Esophagus (tissue), 2 donors: ENCODE measurements at regions not wholly inside any gene's neighbourhood (a gene's known extent, or its start where the extent isn't known, plus 50 kb on each side); places are given as distances from the start of the nearest gene placed in this dataset.

Experiments used
- H3K27ac ChIP-seq, 2 donors: one replicate each; pipeline ENCODE4 v1.5.1; 2013; ENCODE audit warnings: low read depth in 2 of 2, mild to moderate bottlenecking in 2 of 2, inconsistent platforms in 1 of 2, low read length in 1 of 2, moderate library complexity in 1 of 2
- H3K27me3 ChIP-seq, 2 donors: one replicate each; pipeline ENCODE4 v1.6.1; 2013; ENCODE audit warnings: low read length in 2 of 2, control low read depth in 1 of 2, mild to moderate bottlenecking in 1 of 2; ENCODE audit not compliant: insufficient read depth in 2 of 2, control insufficient read depth in 1 of 2
- H3K36me3 ChIP-seq, 2 donors: one replicate each; pipeline ENCODE4 v1.6.1; 2013; ENCODE audit warnings: low read length in 1 of 2; ENCODE audit not compliant: control insufficient read depth in 2 of 2, insufficient read depth in 2 of 2
- H3K4me1 ChIP-seq, 2 donors: one replicate each; pipeline ENCODE4 v1.6.1; 2013; ENCODE audit warnings: low read length in 1 of 2; ENCODE audit not compliant: control insufficient read depth in 2 of 2, insufficient read depth in 2 of 2
- H3K4me3 ChIP-seq, 2 donors: one replicate each; pipeline ENCODE4 v1.5.1; 2013; ENCODE audit warnings: low read length in 2 of 2, mild to moderate bottlenecking in 2 of 2, low read depth in 1 of 2, moderate library complexity in 1 of 2
- H3K9me3 ChIP-seq, 2 donors: one replicate each; pipeline ENCODE4 v1.6.1; 2013; ENCODE audit warnings: mild to moderate bottlenecking in 2 of 2, low read depth in 1 of 2, low read length in 1 of 2, moderate library complexity in 1 of 2; ENCODE audit not compliant: control insufficient read depth in 2 of 2, insufficient read depth in 1 of 2
- WGBS, 2 donors: extraction: QIAGEN DNeasy Blood & Tissue Kit; methylation state at CpG; one replicate each; pipeline ENCODE4 v1.1.7; 2013; 5-methylcytosine and 5-hydroxymethylcytosine counted together
- donor health status: healthy with polysubstance abuse.
- donor health status: Bipolar disorder and iron deficiency.

DNA sequence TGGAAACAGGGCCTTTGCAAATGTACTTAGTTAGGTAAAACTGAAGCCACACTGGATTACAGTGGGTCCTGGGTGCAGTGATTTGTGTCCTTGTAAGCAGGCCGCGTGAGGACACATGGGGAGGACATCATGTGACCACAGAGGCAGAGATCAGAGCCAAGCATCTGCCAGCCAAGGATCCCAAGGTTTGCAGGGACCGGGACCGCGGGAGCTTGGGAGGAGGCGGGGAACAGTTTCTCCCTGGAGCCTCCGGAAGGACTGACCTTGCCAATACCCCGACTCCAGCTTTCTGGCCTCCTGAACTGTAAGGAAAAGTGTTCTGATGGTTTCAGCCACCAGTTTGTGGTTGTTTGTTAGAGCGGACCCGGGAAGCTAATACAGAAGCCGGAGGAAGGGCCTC lies 500.9 kb downstream of the PREX1 start:
- WGBS, 2 donors, result 64 to 76% methylated on average over 11 of the region's 11 CpGs
- Histone ChIP-seq H3K4me1 (no peaks in the 10 kb centered on the region), H3K27ac (no peak overlapping the region), H3K9me3 (no peaks in the 10 kb centered on the region), H3K4me3 (no peak overlapping the region), H3K36me3 (no peaks in the 10 kb centered on the region), H3K27me3 (no peaks in the 10 kb centered on the region)

DNA sequence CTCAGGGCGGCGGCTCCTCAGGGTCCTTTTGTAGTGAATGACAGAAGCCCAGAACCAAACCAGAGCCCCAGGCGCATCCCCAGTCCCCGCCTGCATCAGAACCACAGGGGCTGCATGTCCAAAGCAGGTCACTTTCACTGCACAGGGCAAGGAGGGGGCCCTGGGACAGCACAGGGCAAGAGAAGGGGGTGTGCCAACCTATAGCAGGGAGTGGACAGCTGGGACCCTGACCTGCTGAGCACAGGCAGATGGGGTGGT lies 501.4 kb downstream of the PREX1 start:
- Histone ChIP-seq H3K27ac (no peak overlapping the region), H3K36me3 (no peaks in the 10 kb centered on the region), H3K4me1 (no peaks in the 10 kb centered on the region), H3K4me3 (no peak overlapping the region), H3K9me3 (no peaks in the 10 kb centered on the region), H3K27me3 (no peaks in the 10 kb centered on the region)
- WGBS, 2 donors, result 94% methylated on average over 4 of the region's 4 CpGs

DNA sequence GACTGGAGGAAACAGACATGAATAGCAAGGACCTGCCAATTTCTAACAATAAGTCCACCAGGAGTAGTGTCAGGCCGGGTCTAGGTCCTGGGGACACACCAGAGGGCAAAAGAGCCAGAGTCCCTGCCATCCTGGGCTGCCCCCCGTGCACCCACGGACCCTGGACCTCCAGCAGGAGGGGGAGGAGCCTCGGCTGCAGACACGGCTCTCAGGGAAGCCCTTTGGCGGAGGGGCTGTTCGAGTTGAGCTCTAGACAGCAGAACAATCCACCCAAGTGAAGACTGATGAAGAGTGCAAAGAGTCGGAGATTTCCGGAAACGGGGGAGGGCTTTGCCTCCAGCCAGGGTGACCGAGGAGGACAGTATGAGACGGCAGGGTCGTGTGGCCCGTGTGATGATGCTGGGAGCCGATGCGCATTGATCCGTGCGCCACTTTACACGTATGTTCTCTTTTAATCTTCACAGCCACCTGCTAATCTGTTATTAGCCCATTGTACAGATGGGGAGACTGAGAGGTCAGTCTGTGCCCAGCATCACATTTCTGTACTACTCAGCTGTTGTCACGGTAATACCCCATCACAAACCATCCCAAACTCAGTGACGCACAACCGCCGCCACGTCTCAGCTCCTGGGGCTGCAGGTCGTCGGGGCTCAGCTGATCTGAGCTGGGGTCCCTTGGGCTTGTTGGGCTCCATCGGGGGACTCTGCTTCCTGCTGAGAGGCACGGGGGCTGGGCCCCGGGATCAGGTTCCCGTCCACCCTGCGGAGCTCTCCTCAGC lies 502.0 kb downstream of the PREX1 start:
- Histone ChIP-seq H3K36me3 (no peaks in the 10 kb centered on the region), H3K27me3 (no peaks in the 10 kb centered on the region), H3K4me3 (no peak overlapping the region), H3K27ac (no peak overlapping the region), H3K4me1 (no peaks in the 10 kb centered on the region), H3K9me3 (no peaks in the 10 kb centered on the region)
- 81 to 86% methylated on average over 31 of the region's 31 CpGs for WGBS, 2 donors

DNA sequence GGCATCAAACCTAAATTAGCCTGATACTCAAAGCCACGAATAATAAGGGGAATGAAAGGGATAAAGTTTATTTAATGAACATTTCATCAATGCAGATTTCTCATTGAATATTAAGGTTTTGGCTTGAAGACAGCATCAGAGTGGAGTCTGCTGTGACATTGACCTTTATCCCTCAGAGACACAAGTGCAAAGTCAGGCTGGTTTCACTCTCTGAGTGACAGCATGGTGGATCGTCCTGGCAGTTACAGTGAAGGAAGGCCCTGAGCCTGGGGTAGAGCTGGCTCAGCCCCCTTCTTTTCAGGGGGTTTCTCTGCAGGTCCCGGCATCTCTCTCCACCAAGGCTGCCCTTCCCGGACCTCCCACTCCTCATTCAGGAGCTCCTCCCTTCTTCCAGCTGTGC lies 503.1 kb downstream of the PREX1 start:
- no peak overlapping the region for H3K4me3 ChIP-seq
- no peaks in the 10 kb centered on the region for H3K36me3 ChIP-seq
- WGBS, 2 donors, result 81 to 84% methylated on average over 4 of the region's 4 CpGs
- H3K9me3 ChIP-seq, result no peaks in the 10 kb centered on the region
- peaks cover 0 to 3% of the 10 kb centered on the region in 2 donors for H3K4me1 ChIP-seq
- H3K27ac ChIP-seq, result no peak overlapping the region
- H3K27me3 ChIP-seq, result no peaks in the 10 kb centered on the region

DNA sequence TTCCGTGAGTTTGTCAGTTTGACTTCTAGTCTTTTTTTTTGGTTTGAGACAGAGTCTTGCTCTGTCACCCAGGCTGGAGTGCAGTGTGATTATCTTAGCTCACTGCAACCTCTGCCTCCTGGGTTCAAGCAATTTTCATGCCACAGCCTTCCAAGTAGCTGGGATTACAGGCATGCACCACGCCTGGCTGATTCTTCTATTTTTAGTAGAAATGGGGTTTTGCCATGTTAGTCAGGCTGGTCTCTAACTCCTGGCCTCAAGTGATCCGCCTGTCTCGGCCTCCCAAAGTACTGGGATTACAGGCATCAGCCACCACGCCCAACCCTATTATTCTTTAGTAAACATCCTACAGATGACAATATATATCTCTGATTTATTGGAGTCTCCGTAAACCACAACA lies 506.5 kb downstream of the PREX1 start:
- H3K9me3 ChIP-seq, result no peaks in the 10 kb centered on the region
- peaks cover 0 to 3% of the 10 kb centered on the region in 2 donors for H3K4me1 ChIP-seq
- WGBS, 2 donors, result 77 to 79% methylated on average over 6 of the region's 6 CpGs
- H3K27ac ChIP-seq, result no peak overlapping the region
- H3K36me3 ChIP-seq, result no peaks in the 10 kb centered on the region
- no peak overlapping the region for H3K4me3 ChIP-seq
- no peaks in the 10 kb centered on the region for H3K27me3 ChIP-seq

- no peak overlapping the region for H3K27ac ChIP-seq
- WGBS, 2 donors, result 67 to 73% methylated on average over 12 of the region's 12 CpGs
Measured at GRCh38 chr20:48319943-48320584, 507.7 kb downstream of the PREX1 start.

GRCh38 chr20:48317578-48317977 lies 510.2 kb downstream of the PREX1 start:
- Histone ChIP-seq H3K36me3 (no peaks in the 10 kb centered on the region), H3K27ac (no peak overlapping the region), H3K9me3 (no peaks in the 10 kb centered on the region), H3K4me1 (peaks cover 0 to 3% of the 10 kb centered on the region in 2 donors), H3K27me3 (no peaks in the 10 kb centered on the region), H3K4me3 (no peak overlapping the region)
- WGBS, 2 donors, result 79% methylated on average over 6 of the region's 6 CpGs

More at GRCh38 chr20:48319943-48320584, 507.7 kb downstream of the PREX1 start:
- Histone ChIP-seq H3K4me3 (no peak overlapping the region), H3K27me3 (no peaks in the 10 kb centered on the region), H3K36me3 (no peaks in the 10 kb centered on the region), H3K9me3 (no peaks in the 10 kb centered on the region), H3K4me1 (peaks cover 0 to 3% of the 10 kb centered on the region in 2 donors)

DNA sequence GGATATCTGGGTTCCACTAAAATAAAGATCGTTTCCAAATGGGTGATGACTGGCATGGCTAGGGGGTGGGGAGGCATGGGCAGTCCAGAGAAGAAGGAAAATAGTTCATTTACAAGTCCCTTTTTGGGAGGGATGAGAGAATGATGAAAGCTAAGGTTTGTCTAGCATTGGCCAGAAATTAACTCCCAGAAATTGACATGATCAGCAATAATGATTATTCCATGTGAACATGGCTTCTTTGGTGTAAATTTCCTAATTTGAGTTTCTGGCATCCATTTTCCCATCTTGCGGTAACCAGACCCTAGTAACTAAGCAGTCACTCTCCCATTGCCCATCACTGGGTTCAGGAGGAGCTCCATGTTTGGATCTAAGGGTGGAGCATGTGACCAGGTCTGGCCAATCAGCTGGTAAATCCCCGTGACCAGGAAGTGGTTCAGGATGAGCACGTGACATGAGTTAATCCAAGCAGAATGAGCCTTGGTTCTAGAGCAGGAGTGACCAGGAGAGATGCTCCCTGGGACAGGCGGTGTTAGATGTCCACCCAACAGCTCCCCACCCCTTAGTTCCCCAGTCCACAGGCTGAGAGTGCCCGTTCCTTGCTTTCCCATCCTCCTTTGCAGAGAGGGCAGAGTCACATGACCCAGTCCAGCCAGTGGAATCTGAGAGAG lies 512.7 kb downstream of the PREX1 start:
- no peak overlapping the region for H3K27ac ChIP-seq
- H3K4me3 ChIP-seq, result no peak overlapping the region
- 88 to 94% methylated on average over 6 of the region's 6 CpGs for WGBS, 2 donors

DNA sequence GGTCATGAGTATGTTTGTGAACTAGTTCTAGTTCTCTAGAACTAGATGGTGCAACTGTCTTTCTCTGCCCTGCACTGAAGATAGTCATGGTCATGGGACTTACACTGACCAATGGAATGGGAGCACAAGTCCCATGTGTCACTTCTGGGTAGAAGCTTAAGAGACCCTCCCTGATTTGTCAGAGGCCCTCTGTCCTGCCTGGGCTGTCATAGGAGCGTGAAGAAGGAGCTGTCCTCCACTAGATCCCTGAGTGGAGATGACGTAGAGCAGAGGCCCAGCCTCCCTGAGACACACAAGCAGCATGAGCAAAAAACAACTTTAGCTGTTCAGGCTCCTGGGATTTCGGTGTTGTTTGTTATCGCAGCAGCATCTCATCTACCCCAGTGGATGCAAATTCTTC lies 514.5 kb downstream of the PREX1 start:
- Histone ChIP-seq H3K27me3 (no peaks in the 10 kb centered on the region), H3K4me3 (no peak overlapping the region), H3K9me3 (no peaks in the 10 kb centered on the region), H3K36me3 (no peaks in the 10 kb centered on the region), H3K27ac (no peak overlapping the region), H3K4me1 (peaks cover 0 to 2% of the 10 kb centered on the region in 2 donors)
- WGBS, 2 donors, result 90 to 93% methylated on average over 4 of the region's 4 CpGs

More for the DNA sequence above, 512.7 kb downstream of the PREX1 start:
- Histone ChIP-seq H3K4me1 (peaks cover 0 to 3% of the 10 kb centered on the region in 2 donors), H3K36me3 (no peaks in the 10 kb centered on the region), H3K9me3 (no peaks in the 10 kb centered on the region), H3K27me3 (no peaks in the 10 kb centered on the region)
